ENCODE measurements at regions not wholly inside any gene's neighbourhood (a gene's known extent, or its start where the extent isn't known, plus 50 kb on each side); places are given as distances from the start of the nearest gene placed in this dataset.
A peak's percentile ranks its signal among the peaks of the same experiment; 100 is the strongest.

- no peak for DNase-seq (ENCODE audit: low spot score)
- in situ Hi-C loops (cut with HindIII; ENCODE audit: low sequenced_read_pairs), result no loop called here
These were observed 423.9 kb upstream of the MYT1L start for GRCh38 chr2:2754940-2755339.

DNA sequence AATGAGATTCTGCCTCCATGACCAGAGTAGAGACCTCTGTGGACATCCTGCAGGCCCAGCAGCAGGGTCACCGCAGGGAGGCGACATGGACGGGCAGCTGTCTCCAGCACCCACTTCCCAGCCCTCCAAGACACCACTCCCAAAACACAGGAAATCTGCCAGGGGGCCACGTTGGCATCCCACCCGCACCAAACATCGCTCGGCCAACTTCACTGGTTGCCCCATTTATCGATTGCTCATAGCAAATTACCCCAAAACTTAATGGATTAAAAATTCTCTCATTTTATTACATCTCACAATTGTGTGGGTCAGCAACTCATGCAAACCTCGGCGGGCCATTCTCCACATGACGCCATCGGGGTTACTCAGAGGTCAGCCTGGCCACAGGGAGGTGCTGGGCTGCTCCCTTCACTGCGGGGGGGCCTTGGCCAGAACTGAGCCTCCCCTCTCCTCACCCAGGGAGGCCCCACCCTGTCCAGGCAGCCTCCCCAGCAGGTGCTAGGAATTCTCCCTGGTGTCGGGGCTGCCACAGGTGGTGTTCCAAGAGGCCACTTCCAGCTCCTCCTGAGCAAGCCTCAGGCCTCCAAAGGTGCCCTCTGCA lies 420.7 kb upstream of the MYT1L start:
- in situ Hi-C loops (cut with HindIII; ENCODE audit: low sequenced_read_pairs), result no loop called here
- no peak for DNase-seq (ENCODE audit: low spot score)

DNA sequence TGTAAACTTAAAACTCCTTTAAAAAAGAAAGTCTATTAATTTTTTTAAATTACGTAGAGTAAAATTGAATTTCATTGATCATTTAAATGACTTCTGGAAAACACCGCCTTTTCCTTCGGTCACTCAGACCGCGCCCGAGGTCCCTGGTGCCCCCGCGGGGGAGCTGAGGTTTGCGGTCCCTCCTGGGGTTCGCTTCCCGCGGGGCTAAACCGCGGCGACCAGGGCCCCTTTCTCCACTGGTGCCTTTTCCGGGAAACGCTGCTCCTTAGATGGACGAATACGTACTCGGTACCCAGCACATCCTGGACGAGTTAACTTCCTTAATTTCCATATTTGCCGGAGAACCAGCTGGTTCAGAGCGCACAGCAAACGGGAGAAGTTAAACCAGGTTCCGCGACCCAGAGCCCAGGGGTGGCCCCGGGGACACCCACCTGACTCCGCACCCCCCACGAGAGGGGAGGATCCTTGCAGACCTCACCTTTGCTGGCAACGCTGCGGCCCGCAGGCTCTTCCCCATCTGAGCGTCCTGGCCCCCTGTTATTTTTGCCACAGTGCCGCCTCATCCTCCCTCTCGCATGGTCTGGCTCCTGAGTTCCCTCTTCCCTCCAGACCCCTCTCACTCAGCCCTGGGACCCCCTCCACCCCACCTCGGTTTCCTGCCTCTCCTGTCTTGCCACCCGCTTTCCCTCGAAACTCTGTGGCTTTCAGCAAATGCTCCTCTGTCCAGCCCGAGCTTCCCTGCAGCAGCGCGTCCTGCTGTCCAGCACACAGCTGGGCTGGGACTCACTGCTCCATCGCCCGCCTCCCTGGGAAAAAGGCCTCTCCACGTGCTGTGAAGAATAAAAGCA lies 420.0 kb upstream of the MYT1L start:
- in situ Hi-C loops (cut with HindIII; ENCODE audit: low sequenced_read_pairs), result no loop called here
- DNase-seq (ENCODE audit: low spot score), result no peak

GRCh38 chr2:2749206-2749598 lies 418.1 kb upstream of the MYT1L start:
- in situ Hi-C loops (cut with HindIII; ENCODE audit: low sequenced_read_pairs), result no loop called here
- DNase-seq (ENCODE audit: low spot score), result no peak

GRCh38 chr2:2748399-2749205 lies 417.5 kb upstream of the MYT1L start:
- no peak for DNase-seq (ENCODE audit: low spot score)
- in situ Hi-C loops (cut with HindIII; ENCODE audit: low sequenced_read_pairs), result no loop called here

- in situ Hi-C loops (cut with HindIII; ENCODE audit: low sequenced_read_pairs), result no loop called here
- DNase-seq (ENCODE audit: low spot score), result no peak
These were observed 416.8 kb upstream of the MYT1L start for GRCh38 chr2:2747797-2748301.

DNA sequence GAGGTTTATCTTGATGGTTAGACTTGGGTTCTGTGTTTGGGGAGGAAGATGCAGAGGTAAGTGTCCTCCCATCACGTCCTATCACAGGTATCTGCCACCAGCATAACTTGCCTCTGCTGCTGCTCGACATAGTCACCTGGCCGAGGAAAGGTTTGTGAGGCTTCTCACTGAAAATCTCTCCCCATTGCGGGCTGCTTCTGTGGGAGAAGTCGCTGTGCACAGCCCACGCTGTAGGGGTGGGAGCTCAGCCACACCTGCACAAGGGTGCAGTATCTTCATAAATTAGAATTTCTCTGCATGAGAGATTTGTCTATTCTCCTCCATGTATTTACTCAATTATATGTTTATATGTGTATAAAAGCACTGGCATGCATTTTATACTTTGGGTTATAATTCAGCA lies 415.7 kb upstream of the MYT1L start:
- in situ Hi-C loops (cut with HindIII; ENCODE audit: low sequenced_read_pairs), result no loop called here
- no peak for DNase-seq (ENCODE audit: low spot score)

- in situ Hi-C loops (cut with HindIII; ENCODE audit: low sequenced_read_pairs), result no loop called here
- no peak for DNase-seq (ENCODE audit: low spot score)
These were observed 414.1 kb upstream of the MYT1L start for GRCh38 chr2:2744958-2745715.

DNA sequence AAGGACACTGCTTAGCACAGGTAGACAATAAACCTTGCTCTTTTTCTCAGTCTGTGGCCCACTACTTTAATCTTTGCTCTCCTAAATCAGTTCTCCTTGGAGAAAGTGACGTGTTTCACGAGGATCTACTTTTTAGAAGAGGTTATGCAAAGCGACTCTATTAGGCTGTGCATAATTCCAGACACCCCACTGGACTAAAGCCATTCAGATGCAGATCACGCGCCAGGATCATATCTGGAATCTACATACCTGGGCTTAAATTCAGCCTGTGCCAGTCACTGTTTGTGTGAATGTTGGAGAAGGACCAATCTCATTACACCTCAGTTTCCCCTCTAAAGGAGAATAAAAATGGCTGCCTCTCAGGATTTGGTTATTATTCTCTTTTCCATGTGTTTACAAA lies 413.0 kb upstream of the MYT1L start:
- in situ Hi-C loops (cut with HindIII; ENCODE audit: low sequenced_read_pairs), result no loop called here
- no peak for DNase-seq (ENCODE audit: low spot score)

- in situ Hi-C loops (cut with HindIII; ENCODE audit: low sequenced_read_pairs), result no loop called here
These were observed 412.1 kb upstream of the MYT1L start for GRCh38 chr2:2743164-2743571.

DNA sequence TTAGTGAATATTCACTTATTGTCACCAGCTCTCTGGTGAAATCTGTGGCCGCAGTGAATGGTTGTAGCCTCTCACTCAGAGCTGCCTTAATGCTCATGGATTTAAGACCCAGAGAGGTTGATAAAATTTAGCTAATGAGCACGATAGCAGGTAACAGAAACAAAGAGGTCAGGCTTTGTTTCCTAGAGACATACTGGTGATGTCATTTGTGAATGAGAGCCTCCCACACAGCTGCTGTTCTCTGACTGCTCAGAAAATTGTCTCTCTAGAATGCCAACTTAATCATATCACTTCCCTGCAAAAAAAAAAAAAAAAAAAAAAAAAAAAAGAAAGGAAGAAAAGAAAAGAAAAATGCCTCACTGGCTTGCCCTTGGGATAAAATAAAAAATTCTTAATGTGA lies 411.7 kb upstream of the MYT1L start:
- DNase-seq (ENCODE audit: low spot score), result no peak
- in situ Hi-C loops (cut with HindIII; ENCODE audit: low sequenced_read_pairs), result no loop called here

More at GRCh38 chr2:2743164-2743571, 412.1 kb upstream of the MYT1L start:
- peak; percentile 27 for DNase-seq (ENCODE audit: low spot score)

DNA sequence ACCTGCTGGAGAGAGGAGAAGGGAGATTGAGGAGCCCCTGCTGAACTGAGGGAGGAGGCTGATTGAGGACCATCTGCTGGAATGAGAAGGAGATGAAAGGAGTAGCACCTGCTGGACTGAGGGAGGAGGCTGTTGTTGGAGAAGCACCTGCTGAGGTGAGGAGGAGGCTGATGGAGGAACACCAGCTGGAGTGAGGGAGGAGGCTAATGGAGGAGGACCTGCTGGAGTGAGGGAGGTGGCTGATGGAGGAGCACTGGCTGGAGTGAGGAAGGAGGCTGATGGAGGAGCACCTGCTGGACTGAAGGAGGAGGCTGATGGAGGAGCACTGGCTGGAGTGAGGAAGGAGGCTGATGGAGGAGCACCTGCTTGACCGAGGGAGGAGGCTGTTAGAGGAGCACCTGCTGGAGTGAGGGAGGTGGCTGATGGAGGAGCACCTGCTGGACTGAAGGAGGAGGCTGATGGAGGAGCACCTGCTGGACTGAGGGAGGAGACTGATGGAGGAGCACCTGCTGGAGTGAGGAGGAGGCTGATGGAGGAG lies 409.2 kb upstream of the MYT1L start:
- in situ Hi-C loops (cut with HindIII; ENCODE audit: low sequenced_read_pairs), result no loop called here
- DNase-seq (ENCODE audit: low spot score), result no peak

DNA sequence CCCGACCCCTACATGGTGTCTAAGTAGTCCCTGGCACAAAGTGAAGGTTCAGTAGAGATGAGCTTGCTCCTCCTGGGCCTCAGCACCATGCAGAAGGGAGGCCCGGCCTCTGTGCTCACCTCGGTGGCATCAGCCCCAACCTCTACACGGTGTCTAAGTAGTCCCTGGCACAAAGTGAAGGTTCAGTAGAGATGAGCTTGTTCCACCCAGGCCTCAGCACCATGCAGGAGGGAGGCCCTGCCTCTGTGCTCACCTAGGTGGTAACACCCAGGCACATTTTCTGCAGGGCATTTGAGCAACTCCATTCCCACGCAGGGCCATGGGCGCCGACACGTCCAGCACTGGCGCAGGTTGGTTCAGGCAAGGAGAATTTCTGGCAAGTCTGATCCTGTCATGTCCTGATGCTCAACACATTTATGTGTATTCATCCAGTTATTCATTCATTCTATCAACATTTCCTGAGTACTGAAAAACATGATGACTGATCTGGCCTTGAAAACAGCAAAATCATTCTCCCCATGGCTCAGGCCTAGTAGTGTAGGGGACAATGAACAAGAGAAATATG lies 408.2 kb upstream of the MYT1L start:
- DNase-seq (ENCODE audit: low spot score), result no peak

GRCh38 chr2:2738684-2739083 lies 407.6 kb upstream of the MYT1L start:
- in situ Hi-C loops (cut with HindIII; ENCODE audit: low sequenced_read_pairs), result no loop called here
- DNase-seq (ENCODE audit: low spot score), result no peak

More for the DNA sequence above, 408.2 kb upstream of the MYT1L start:
- in situ Hi-C loops (cut with HindIII; ENCODE audit: low sequenced_read_pairs), result no loop called here

GRCh38 chr2:2738276-2738675 lies 407.2 kb upstream of the MYT1L start:
- DNase-seq (ENCODE audit: low spot score), result no peak
- in situ Hi-C loops (cut with HindIII; ENCODE audit: low sequenced_read_pairs), result no loop called here

DNA sequence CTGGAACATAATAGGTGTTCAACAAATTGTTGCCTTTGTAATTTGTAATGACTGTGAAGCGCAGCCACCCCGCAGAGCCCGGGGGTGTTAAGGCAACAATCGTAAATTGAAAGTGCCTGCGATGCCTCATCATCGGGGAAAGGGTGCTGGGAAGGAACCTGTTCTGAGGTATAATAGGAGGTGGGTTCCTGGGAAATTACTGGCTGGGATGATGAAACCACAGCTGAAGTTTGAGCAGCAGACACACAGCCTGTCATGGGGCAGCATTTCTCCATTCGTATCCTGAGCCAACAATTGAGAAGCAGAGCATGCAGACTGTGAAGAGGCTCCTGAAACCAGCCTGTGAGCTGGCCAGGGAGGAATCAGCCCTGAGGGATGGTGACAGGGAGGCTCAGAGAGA lies 404.0 kb upstream of the MYT1L start:
- in situ Hi-C loops (cut with HindIII; ENCODE audit: low sequenced_read_pairs), result no loop called here
- no peak for DNase-seq (ENCODE audit: low spot score)

- no peak for DNase-seq (ENCODE audit: low spot score)
- in situ Hi-C loops (cut with HindIII; ENCODE audit: low sequenced_read_pairs), result no loop called here
These were observed 403.2 kb upstream of the MYT1L start for GRCh38 chr2:2734308-2734707.

- in situ Hi-C loops (cut with HindIII; ENCODE audit: low sequenced_read_pairs), result no loop called here
- DNase-seq (ENCODE audit: low spot score), result no peak
These were observed 402.7 kb upstream of the MYT1L start for GRCh38 chr2:2733818-2734217.
